COLO668 (cell line): ENCODE measurements at regions not wholly inside any gene's neighbourhood (a gene's known extent, or its start where the extent isn't known, plus 50 kb on each side); places are given as distances from the start of the nearest gene placed in this dataset.

Experiments used
- DNase-seq: peaks from one replicate; lab custom pipeline; 2025; ENCODE audit not compliant: unreplicated experiment; lab: John Stamatoyannopoulos, UW

DNA sequence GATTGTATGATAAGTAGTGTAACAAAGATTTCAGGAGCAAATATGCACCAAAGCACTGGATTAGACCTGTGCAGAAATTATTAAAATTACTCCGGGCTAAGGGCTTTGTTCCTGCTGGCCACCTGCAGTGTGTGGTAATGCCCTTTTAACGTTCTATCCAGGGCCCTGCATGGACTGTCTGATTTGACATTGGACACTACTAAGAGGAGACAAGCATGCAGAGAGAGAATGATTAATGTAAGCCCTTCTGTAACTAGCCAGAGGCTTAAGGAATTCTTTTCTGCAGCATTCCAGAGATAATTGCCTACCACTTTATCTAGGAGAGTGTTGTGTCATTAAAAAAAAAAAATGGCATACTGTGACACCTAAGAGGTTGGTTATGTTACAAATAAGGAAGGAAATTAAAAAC, 117.0 kb downstream of the PCDH7 start:
- no peak for DNase-seq

DNA sequence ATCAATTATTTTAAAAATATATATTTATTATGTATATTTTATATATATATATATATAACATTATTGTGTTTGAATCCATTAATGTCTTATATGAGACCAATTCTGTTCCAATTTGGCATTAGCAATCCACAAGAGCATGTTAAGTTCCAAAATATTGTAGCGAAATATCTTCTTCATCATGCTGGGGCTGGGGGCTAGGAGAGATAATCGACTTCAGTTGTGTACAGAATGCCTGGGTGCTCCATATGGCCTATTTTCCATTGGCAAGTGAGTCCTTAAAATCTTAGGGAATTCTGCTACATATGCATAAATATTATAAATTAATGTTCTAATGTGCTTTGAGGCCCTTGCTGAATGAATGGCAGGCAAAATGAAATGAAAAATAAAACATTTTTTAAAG, 117.7 kb downstream of the PCDH7 start:
- no peak for DNase-seq

DNA sequence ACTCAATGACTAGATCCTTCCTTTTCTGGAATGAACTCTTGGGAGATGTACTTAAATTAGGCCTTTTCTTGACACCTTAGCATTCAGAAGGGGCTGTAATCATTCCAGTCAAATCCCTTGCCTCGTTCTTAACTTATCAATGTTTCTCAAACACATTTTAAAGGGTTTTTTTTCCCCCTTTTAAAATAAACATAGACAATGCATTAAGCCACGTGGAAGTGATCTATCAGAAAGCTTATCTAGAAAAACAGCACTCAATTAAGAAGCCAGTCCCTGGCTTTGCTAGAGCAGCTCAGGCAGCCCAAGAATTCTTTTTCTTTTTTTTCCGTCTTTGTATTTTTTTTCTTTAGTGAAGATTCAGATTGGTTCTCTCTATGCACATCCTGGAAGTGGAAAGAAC, 118.2 kb downstream of the PCDH7 start:
- DNase-seq: no peak

DNA sequence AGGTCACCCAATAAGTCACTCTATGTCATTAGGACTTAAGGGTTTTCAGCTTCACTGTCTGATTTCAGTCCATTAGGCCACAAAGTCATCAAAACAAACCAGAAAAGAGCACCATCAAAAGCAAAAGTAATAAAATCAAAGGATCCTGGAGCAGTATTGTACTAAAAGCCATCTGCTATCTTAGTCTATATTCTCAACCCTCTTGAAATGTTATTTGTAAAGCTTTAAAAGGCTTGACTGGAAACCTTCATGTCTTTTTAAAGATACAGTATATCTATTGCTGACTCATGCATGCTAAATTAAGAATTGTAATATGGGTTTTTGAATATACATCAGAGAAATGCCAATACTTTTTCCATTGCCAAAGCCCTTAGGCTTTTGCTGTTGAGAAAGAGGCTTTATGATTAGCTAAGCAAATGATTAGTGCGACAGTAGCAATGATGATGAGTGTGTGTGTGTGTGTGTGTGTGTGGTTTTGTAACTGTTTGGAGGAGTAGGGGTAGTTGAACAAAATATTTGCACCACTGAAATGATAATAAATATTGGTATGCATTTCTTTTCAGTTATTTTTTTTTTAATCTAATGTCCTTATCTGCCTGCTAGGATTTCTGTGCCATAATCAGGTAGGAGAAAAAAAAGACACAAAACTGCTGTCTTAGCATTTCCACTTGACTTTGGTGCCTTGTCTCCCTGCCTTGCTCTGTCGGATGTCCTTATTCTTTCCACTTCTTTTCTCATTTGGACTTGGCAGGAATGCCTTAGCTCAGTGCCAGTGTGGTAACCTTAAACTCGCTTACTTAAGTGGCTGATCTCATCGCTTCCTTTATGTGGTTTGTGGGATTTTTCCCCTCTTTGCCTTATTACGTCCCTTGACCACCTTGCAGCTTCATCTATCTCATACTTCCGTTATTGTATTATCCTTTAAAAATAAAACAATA, 119.7 kb downstream of the PCDH7 start:
- no peak for DNase-seq

DNA sequence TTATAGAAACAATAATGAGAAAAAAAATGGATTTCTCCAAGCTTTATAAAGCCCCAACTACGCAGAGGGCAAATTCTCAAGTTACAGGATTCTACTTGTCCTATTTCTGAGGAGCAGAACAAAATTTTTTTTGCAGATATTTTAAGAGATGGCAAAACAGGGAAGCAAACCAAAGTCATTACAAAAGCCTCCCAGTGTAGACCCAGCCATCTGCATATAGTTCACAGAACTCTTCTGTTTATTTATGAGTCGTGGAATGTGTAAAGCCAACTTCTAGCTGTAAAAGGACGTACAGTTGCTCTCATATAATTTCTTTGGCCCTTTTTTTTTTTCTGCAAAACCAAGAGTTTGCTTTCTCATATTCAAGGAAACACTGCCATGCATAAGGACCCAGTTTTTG, 120.4 kb downstream of the PCDH7 start:
- DNase-seq: no peak

DNA sequence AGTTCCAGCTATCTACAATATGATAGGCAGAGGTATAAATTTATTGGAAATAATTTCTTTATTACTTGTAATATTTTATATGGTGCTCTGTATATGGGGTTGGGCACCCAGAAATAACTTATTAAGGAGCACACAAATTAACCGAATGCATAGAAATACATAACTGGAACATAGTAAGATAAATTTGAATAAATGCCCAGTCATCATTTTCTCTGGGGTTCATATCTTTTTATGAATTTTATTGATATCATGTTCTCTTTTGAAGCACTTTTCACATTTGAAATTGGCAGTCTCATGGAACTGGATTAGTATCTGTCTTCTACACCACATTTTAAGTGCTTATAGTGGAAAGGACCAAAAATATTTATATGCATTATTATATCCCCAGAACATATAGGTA, 122.0 kb downstream of the PCDH7 start:
- no peak for DNase-seq

DNA sequence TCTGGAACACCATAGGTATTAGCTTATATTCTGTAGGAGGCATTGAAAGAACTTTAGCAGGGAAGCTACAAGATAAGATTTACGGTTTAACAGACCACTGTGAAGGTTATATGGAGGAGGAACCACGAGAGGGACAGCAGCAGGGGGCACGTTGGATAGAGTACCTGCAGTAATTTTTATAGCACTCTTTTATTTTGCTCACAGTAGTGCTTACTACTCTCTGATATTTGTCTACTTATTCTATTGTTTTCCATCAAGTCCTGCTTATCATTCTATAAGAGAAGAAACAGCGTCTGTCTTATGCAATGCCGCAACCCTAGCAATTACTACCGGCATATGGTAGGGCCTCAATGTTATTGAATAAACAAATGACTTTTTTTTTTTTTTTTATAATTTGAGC, 122.5 kb downstream of the PCDH7 start:
- DNase-seq: no peak

DNA sequence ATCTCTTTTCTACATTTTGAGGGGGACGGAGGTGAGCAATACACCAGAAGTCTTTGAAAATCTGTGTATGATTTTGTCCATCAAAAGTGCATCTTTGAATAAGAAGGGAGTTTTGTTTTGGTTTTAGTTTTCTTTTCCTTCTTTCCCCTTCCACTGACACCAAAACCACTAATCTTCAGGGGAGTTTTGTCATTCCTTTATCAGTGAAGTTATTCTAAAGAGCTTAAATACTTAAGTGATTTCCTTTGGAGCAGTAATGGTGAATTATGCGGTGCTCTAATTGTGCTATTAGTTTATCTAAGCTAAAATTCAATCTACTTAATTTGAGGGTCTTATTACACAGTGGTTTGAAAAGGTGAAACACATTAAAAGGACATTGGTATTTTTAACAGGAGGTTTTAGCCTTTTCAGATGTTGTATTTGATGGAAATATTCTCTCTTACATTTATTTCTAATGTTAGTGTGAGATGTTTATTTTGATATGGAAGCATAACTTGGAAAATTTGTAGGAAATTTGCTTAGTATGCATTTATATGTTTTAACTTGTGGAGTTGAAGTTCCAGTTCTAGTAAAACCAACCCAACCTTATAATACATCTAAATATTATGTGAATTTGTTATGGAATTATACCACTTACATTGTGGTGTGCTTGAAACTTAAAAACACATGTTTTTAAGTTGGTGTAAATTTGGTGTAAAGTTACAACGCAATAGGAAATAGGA, 124.9 kb downstream of the PCDH7 start:
- DNase-seq: no peak

DNA sequence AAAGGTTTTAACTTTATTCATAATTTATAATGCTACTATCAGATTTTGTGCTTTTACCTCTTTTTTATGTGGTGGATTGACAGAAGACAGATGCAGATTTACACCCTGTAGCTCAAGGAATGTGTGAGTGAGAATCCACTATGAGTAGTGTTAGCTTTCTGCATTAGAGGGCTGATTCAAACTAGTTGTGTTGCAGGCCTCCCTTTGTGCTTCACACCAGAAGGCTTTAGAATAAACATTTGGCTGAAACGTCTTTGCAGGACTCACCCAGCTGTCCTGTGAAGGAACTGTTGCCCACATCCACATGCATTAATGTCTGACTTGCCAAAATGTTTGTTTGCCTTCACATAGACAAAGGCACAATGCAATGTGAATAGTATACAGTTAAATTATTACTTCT, 127.0 kb downstream of the PCDH7 start:
- DNase-seq: no peak

DNA sequence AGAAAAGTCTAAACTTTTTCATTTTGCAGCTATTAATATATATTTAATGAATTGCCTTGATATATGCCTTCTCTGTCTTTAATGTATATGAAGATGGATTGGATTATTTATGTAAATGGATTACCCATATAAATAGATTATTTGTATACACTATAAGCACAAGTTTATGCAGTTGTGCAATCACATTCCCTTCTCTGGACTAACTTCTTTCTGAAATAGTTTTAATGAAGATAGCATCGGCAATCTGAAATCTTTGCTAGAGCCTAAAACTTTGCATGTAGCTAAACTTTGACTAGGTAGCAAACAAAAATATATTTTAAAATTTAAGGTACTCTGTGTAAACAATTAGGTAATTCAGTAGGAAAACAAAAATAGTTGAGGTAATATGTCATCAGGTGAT, 127.8 kb downstream of the PCDH7 start:
- DNase-seq: no peak

DNA sequence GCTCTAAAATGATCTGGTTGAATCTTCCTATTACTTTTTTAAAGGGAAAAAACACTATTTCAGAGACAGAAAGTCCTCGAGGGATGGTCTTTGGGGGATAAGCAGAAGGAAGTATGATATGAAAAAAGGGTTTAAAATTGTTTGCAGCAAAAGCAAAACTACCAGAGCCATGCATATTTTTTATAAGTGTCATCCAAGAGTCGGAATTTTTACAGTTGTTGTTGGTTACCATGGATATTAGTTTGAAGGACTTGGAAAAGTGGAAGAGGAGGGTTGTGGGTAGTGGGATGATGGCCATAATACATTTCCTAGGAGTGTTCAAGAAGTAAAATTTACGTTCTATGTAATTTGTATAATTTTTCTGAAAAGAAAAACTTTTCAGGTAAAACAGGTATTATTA, 134.4 kb downstream of the PCDH7 start:
- no peak for DNase-seq

DNA sequence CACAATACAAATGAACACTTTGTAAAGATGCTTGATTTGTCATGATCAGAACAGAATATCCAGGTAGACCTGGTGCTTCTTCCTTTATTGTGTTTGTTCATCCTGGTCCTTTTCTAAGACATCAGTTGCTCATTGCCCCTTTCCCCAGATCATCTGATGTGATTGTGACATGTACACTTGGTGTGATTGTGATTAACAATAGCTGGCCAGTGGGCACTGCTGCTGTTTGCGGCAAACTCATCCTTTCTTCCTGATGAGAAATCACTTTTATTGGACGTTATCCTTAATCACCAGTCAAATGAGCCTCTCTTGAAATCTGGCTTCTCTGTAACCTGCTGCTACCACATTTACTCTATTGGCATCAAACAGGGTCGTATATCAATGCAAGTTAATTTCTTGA, 135.1 kb downstream of the PCDH7 start:
- no peak for DNase-seq

DNA sequence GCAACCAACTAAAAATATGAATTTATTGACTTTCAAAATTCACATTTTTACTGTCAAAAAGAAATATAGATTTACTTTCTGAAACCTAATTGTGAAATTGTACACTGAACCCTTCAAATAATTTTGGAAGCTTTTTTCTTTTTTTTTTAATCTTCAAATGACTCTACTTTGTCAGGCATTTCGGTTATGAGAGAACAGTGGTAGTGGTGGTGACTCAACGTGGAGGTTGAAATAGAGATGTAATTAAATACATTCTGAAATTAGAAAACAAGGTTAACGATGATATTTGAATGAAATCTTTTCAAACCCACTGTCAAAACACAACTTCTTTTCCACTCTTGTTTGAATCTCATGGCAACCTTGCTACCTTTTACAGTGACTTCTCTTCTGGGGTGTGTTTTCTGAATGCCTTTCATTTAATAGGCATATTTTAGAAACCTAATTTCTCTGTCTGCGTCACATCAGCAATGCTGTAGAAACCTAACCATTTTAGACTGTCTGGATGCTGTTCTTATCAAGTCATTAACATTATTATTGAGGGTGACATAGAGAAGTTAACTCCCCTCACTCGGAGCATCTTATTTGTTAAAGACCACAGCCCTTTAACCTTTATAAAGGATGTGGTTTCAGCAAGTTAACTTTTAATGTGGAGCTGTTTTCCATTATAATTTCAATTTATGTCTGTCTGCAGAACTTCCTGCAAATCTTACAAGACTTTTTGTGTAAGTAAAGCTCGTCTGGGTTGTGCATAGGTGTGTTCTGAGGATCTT, 136.8 kb downstream of the PCDH7 start:
- no peak for DNase-seq

DNA sequence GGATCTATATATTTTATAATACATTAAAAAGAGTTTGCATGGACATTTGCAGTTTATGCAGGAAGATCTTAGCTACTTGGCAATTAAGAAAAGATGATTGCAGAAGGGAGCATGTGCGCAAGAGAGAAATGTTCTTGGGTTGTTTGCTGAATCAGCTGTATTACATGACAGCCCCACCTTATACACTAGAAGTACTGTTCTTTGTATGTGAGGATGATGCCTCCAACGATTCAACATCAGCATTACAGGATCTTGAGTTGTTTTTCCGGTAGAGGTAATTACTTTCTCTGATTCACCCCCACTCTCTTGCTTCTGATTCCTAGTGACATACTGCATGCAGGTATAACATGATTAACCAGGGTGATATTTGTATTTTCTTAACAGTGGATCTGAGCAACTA, 140.8 kb downstream of the PCDH7 start:
- DNase-seq: no peak

DNA sequence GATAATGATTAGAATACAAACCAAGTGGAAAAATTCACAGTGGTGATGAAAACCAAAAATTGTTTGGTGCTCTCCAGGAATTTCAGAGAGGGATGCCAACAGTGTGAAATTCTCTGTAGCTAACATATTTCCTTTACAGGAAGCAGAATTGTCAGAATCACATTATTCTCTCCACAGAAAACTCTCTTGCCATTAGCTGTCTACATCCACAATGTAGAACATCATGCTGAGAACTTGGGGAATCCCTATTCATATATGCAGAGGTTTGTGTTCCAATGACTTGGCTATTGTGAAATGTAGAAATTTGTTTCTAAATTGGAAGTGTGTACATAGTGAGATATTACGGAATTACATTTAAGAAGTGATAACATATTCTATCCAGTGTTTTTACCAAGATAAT, 142.0 kb downstream of the PCDH7 start:
- no peak for DNase-seq

DNA sequence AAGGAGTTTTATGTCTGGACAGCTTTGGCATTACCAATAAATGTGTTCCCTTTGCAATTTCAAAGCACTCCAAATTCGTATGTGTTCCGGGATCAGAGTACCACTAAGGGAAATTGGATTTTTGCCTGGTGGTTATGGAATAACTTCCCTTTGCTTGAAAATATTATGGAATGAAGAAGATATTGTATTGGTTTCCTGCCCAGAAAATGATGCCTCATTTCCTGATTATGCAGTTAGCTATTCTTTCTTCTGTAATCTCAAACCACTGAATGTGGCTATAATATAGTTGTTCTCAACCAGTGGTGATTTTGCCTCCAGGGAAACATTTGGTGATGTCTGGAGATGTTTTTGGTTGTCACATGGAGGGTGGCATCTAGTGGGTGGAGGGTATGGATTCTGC, 142.9 kb downstream of the PCDH7 start:
- DNase-seq: no peak

DNA sequence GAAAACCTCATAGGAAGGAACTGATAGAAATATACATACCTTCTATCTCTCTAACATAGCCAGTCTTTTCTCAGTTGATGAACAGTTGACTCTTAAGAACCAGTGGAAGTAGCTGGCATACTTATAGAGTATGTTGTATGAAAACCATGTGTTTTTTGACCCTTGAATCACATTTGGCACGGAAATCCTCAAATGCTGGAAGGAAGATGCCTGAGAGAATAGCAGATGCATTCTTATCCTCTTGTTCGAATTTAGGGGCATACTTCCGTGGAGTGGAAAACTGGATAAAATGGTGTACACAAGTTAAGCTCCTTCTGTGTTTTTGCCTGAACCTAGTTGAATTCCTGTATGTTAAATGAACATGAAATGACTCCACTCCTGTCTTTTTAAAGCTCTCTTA, 145.5 kb downstream of the PCDH7 start:
- DNase-seq: no peak

DNA sequence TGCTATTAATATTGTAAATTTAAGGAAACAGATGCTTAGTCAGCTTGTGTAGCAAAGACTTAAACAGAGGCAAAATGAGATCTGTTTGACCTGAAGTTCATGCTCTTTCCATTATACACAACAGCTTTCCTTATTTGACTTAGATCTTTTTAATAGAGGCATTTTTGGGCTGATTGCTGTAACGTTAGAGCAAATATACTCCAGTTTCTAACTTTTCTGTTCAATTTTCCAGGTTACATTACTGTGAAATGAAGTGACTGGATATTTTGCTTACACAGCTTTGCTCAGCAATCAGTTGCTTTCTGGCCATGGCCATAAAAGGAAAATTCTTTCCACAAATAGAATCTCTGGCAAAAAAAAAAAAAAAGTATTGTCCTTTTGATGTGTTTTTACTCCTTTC, 146.2 kb downstream of the PCDH7 start:
- no peak for DNase-seq

DNA sequence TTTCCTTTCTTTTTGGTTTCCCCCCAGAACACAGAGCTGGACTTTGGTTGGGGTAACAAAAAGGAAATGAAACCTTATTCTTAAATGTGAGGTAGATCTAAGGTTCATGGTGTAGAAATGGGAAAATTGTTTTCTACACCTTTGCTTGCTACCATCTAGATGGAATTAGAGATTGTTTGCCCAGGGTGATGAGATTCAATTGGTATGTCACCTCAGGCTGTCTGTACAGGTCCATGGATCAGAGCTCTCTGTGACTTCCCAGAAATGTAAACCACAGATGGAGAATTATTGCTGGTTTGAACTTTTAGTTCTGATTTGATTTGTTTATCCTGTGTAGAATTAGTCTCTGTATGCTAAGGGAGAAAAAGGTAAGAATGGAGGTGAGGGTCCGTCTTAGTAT, 146.7 kb downstream of the PCDH7 start:
- no peak for DNase-seq

DNA sequence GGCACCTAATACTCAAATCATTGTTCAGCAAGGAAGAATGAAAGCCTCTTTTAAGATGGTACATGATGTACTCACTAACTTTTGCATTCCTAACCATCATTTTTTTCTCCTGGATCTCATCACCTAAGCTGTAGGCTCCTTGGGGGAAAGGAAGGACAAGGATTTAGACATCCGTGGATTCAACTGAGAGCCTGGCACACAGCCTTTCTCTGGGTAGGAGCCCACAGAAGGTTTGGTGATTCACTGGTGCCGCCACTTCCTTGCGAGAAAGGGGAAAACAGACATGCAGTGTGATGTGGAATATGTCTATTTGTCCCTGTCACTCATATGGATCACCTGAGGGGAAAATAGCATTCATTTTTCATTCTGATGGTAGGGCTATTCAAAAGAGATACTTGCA, 147.3 kb downstream of the PCDH7 start:
- DNase-seq: no peak

DNA sequence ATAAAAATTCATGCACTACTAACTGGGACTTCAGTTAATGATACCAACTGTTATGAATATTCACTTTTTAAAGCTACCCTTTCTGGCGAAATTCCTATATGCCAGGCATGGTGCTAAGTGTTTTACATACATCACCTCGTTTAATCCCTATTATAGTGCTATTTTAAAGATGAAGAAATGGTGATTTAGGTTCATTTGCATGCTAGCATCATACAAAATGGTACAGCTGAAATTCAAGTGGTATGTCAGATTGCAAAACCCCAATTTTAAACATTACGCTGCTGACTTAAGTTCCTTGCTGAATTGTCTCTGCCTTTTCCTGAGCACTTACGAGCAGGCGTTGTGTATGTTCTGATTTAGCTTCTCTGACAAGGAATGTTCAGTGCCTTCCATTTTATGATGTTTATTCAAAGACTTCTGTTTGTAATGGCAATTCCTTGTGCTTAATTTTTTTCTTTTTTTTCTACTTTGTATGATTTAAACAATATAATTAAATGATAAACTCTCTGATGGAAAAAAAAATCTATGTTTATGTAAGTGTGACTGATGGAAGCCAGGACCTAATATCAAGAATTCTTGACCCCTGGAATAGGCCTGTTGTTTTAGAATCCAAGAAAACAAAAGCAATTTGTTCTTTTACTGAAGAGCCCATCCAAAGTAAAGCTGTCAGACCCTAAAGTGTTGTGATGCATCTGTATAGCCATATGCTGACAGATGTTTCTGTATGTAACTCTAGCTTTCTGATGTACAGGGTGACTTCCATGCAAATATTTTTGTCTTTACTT, 148.1 kb downstream of the PCDH7 start:
- no peak for DNase-seq
